ENCODE measurements at regions not wholly inside any gene's neighbourhood (a gene's known extent, or its start where the extent isn't known, plus 50 kb on each side); places are given as distances from the start of the nearest gene placed in this dataset.

DNA sequence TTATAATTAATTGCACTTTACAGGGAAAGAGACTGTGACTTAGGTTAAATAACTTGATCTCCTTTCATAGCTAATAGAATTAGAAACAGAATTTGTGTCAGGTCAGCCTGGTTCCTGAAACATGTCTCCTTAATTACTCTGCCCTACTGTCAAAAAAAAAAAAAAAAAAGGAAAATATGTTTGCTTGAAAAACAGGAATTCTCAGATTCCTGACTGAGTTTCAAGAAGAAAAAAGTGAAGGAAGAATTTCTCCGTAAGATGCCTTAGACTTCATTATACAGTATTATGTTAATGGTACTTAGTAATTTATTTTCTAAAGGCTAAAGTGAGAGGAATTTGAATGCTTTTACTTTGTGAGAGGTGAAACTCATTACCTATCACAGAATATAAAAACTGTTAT lies 118.4 kb upstream of the REG3G start:
- Histone ChIP-seq H3K9ac (ENCODE audit: insufficient read depth, low read length) (no peak overlapping the region), H3K4me3 (replicated peaks in 1 of 4; ENCODE audit: control extremely low read depth in 1 of 4, insufficient read depth in 1 of 4, low read depth in 3 of 4, low read length in 4 of 4) (no peak overlapping the region), H3K4me1 (ENCODE audit: control insufficient read depth, extremely low read depth, insufficient read depth, low read length) (no peaks in the 10 kb centered on the region), H3K27me3 (ENCODE audit: control insufficient read depth, insufficient read depth, low read length) (no peaks in the 10 kb centered on the region), H3K36me3 (ENCODE audit: control insufficient read depth, insufficient read depth, low read length) (no peaks in the 10 kb centered on the region), H3K79me2 (ENCODE audit: control insufficient read depth, insufficient read depth, low read length) (no peaks in the 10 kb centered on the region), H2AFZ (ENCODE audit: low read length) (no peak overlapping the region), H3K9me3 (ENCODE audit: control insufficient read depth, insufficient read depth, low read depth, low read length) (no peaks in the 10 kb centered on the region), H3K4me2 (ENCODE audit: extremely low read depth, insufficient read depth, low read length) (no peak overlapping the region), H3K27ac (ENCODE audit: insufficient read depth, low read length) (no peak overlapping the region), H4K20me1 (ENCODE audit: control insufficient read depth, extremely low read depth, insufficient read depth, low read length) (no peaks in the 10 kb centered on the region)
- no peak for DNase-seq (ENCODE audit: low read depth in 2 of 2)
- TF ChIP-seq CTCF (conservative IDR thresholded peaks at IDR 0.05 in 1 of 2, IDR thresholded peaks at IDR 0.05 in 1 of 2; ENCODE audit: low read depth in 1 of 2, low read length in 2 of 2) (no peak), EZH2 (IDR thresholded peaks at IDR 0.05; ENCODE audit: low read length, missing control alignments) (no peak)

DNA sequence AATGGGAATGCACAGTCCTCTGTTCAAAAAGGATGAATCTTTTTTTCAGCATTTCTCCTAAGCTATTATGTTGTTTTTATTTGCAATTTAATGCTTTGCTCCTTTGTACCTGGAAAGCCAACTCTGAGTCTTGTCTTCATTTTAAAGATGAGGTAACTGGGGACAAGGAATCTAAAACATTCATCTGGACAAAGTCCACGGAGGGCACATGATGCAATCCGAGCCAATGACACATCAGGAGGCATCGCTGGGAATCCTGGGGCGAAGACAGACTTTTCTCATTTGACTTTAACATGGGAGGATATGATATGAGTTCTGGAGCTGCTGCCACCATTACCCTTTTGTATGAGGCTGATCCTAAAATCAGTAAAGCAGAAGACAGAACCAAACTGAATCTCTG lies 116.5 kb upstream of the REG3G start:
- H3K9me3 ChIP-seq (ENCODE audit: control insufficient read depth, insufficient read depth, low read depth, low read length), result no peaks in the 10 kb centered on the region

DNA sequence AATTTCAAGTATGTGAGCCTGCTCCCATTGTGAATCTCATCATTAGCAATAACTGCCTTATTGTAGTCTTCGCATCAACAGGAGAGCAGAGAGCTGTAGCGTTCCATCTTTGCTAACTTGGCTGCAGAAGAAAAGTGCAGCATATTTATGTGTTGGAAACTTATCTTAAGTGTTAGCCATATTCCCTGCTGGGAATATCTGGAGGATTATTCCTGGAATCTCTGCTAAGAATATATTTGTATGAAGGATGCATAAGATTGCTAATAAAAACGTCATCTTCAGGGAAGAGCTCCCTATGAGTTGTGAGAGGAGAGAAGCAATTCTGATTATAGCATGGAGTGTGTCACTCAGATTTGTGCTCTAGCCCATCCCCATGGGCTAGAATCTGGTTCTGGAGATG lies 115.1 kb upstream of the REG3G start:
- Histone ChIP-seq H3K36me3 (ENCODE audit: control insufficient read depth, insufficient read depth, low read length) (no peaks in the 10 kb centered on the region), H3K9me3 (ENCODE audit: control insufficient read depth, insufficient read depth, low read depth, low read length) (no peaks in the 10 kb centered on the region), H3K4me2 (ENCODE audit: extremely low read depth, insufficient read depth, low read length) (no peak overlapping the region), H3K27ac (ENCODE audit: insufficient read depth, low read length) (no peak overlapping the region), H3K9ac (ENCODE audit: insufficient read depth, low read length) (no peak overlapping the region), H3K79me2 (ENCODE audit: control insufficient read depth, insufficient read depth, low read length) (no peaks in the 10 kb centered on the region), H2AFZ (ENCODE audit: low read length) (no peak overlapping the region), H3K4me3 (replicated peaks in 1 of 4; ENCODE audit: control extremely low read depth in 1 of 4, insufficient read depth in 1 of 4, low read depth in 3 of 4, low read length in 4 of 4) (no peak overlapping the region), H3K4me1 (ENCODE audit: control insufficient read depth, extremely low read depth, insufficient read depth, low read length) (no peaks in the 10 kb centered on the region), H3K27me3 (ENCODE audit: control insufficient read depth, insufficient read depth, low read length) (no peaks in the 10 kb centered on the region), H4K20me1 (ENCODE audit: control insufficient read depth, extremely low read depth, insufficient read depth, low read length) (no peaks in the 10 kb centered on the region)
- TF ChIP-seq EZH2 (IDR thresholded peaks at IDR 0.05; ENCODE audit: low read length, missing control alignments), result no peak
- no peak for TF ChIP-seq CTCF (conservative IDR thresholded peaks at IDR 0.05 in 1 of 2, IDR thresholded peaks at IDR 0.05 in 1 of 2; ENCODE audit: low read depth in 1 of 2, low read length in 2 of 2)
- DNase-seq (ENCODE audit: low read depth in 2 of 2), result no peak

More for the DNA sequence above, 116.5 kb upstream of the REG3G start:
- no peak overlapping the region for H3K9ac ChIP-seq (ENCODE audit: insufficient read depth, low read length)
- H3K79me2 ChIP-seq (ENCODE audit: control insufficient read depth, insufficient read depth, low read length), result no peaks in the 10 kb centered on the region
- no peak for TF ChIP-seq CTCF (conservative IDR thresholded peaks at IDR 0.05 in 1 of 2, IDR thresholded peaks at IDR 0.05 in 1 of 2; ENCODE audit: low read depth in 1 of 2, low read length in 2 of 2)
- TF ChIP-seq EZH2 (IDR thresholded peaks at IDR 0.05; ENCODE audit: low read length, missing control alignments), result no peak
- no peak overlapping the region for H2AFZ ChIP-seq (ENCODE audit: low read length)
- H3K27me3 ChIP-seq (ENCODE audit: control insufficient read depth, insufficient read depth, low read length), result no peaks in the 10 kb centered on the region
- H3K36me3 ChIP-seq (ENCODE audit: control insufficient read depth, insufficient read depth, low read length), result no peaks in the 10 kb centered on the region
- no peak for DNase-seq (ENCODE audit: low read depth in 2 of 2)
- no peak overlapping the region for H3K27ac ChIP-seq (ENCODE audit: insufficient read depth, low read length)
- H3K4me1 ChIP-seq (ENCODE audit: control insufficient read depth, extremely low read depth, insufficient read depth, low read length), result no peaks in the 10 kb centered on the region
- no peaks in the 10 kb centered on the region for H4K20me1 ChIP-seq (ENCODE audit: control insufficient read depth, extremely low read depth, insufficient read depth, low read length)
- H3K4me3 ChIP-seq (replicated peaks in 1 of 4; ENCODE audit: control extremely low read depth in 1 of 4, insufficient read depth in 1 of 4, low read depth in 3 of 4, low read length in 4 of 4), result no peak overlapping the region
- H3K4me2 ChIP-seq (ENCODE audit: extremely low read depth, insufficient read depth, low read length), result no peak overlapping the region
